NCI-H2171 (cell line): ENCODE measurements at regions not wholly inside any gene's neighbourhood (a gene's known extent, or its start where the extent isn't known, plus 50 kb on each side); places are given as distances from the start of the nearest gene placed in this dataset.

Source experiments
- DNase-seq: peaks from one replicate; lab custom pipeline; 2025; lab: John Stamatoyannopoulos, UW

- DNase-seq, result no peak
Measured at GRCh38 chr21:26653430-26653829, 80.3 kb upstream of the CYYR1 start.

- no peak for DNase-seq
Measured at GRCh38 chr21:26652854-26653253, 79.8 kb upstream of the CYYR1 start.

DNA sequence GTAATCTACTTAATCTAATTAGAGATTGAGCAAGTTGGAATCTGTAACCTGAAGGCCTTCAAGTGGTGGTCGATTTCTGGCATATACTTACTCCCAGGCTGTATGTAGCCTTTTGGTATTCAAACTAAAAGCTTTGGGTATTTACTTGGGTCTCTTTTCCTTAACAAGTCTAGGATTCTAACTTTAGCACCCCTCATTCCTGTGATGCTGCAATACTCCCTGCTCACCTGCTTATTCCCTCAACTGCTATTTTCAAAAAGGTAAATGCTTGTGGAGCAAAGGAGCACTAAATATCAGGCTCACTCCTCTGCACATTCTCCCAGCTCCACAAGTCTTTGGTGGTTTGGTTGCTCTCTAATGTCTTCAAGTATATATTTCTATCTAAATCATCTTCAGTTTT, 68.0 kb upstream of the CYYR1 start:
- no peak for DNase-seq

DNA sequence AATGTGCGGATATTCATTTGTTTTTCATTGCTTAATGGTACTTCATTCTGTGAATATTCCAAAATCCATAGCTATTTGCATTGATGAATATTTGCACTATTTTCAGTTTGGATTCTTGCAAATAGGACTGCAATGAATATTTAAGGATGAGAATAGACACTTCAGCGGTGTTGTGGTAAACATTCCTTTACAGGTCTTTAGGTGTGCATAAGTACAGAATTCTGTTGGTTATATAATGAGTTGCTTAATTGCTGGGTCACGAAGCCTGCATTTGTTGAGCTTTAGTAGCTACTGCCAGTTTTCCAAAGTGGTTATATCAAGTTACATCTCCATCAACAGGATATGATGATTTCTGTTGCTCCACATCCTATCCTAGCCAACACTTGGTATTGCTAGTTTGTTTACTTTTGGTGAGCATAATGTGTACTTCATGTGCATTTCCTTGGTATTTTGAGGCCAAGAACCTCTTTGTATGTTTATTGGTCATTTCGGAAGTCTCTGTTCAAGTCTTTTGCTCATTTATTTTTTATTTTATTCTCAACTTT, 64.2 kb upstream of the CYYR1 start:
- DNase-seq, result peak; percentile 36

DNA sequence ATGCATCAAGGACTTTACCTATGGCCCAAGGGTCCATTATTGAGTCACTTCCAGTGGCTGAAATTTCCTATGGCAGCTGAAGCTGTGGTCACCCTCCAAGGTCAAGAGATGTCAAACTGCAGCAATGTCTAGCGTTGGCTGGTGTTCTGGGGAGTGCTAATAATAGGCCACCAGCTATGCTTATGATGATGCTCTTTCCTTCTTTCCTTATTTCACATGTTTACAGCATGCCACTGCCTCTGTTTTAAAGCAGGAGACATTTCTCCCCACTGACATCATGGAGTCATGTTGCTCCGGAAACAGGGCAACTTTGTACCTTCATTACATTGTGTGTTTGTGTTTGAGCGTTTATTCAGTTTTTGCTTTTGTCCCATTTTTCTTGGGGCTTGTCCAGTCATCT, 62.6 kb upstream of the CYYR1 start:
- DNase-seq, result no peak

DNA sequence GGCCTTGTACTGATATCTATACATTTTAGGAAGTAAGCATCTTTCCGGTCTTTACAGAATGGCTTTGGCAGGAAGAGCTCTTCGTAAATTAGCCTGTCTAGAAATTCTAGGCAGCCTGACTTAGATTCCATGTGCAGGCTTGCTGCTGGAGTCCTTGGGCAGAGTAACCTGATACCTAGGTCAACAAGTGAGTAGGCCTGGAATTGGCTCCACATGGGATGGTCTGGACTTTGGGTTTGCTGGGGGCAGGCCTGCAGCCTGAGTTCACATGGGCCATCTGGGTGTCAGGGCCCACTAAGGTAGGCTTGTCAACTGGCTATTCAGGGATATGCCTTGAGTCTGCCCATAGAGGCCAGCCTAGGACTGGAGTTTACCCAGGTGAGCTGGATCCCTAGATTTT, 59.6 kb upstream of the CYYR1 start:
- no peak for DNase-seq

DNA sequence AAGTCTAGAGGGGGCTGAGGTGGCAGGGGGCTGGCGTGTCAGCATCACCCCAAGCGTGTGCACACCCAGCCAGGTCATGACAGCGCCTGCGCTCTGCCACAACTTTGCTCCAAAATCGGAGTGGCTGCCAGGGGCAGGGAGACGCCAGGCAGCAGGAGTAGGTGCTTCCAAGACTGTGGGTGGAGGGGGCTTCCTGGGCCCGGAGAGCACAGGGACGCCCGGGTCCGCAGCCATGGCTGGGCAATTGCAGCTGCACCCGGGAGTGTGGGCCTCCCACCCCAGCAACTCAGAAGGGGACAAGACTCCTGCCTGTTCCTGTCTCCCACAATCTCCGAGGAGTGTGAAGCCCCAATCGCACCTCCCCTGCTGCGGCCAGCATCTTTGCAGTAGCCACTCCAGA, 53.1 kb upstream of the CYYR1 start:
- no peak for DNase-seq

DNA sequence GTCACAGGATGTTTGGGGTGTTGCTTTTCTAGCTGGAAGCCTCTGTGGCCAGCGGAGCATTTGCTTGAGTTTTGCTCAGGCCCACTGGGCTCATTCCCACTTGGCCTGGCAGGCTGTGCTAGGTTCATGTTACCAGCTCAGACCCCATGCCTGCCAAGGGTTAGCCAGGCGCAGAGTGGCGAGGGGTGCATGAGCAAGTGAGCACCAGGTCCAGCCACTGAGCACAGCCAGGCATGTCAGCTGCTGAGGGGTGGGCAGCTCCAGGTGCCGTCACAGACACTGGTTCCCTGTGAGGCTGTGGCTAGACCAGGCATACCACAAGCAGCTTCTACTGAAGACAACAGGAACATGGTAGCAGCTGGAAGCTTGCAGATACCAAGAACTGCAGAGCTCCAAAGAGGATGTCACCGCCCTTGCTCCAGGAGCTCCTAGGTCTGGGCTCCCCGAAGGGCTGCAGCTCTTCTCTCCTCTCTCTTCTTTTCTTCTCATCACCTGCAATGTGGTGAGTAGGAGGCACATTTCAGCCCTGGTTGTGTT, 52.0 kb upstream of the CYYR1 start:
- DNase-seq, result no peak
